ENCODE measurements at regions not wholly inside any gene's neighbourhood (a gene's known extent, or its start where the extent isn't known, plus 50 kb on each side); places are given as distances from the start of the nearest gene placed in this dataset.

- no peak for TF ChIP-seq CTCF (IDR thresholded peaks at IDR 0.05; ENCODE audit: low read length)
- no peak for TF ChIP-seq EZH2 (IDR thresholded peaks at IDR 0.05; ENCODE audit: borderline replicate concordance, low read length)
These were observed 2209.9 kb downstream of the PCDH7 start for GRCh38 chr4:32929796-32930699.

All from OCI-LY1 (cell line).